ENCODE measurements at regions not wholly inside any gene's neighbourhood (a gene's known extent, or its start where the extent isn't known, plus 50 kb on each side); places are given as distances from the start of the nearest gene placed in this dataset.

GRCh38 chr3:126292318-126293070 is 64.7 kb downstream of the KLF15 start:
- H3K36me3 ChIP-seq (ENCODE audit: low read depth), result no peaks in the 10 kb centered on the region
- no peaks in the 10 kb centered on the region for H3K4me1 ChIP-seq (ENCODE audit: insufficient read depth, poor library complexity, severe bottlenecking)
- no peak overlapping the region for H3K27ac ChIP-seq (ENCODE audit: poor library complexity, severe bottlenecking)
- ATAC-seq (ENCODE audit: low read depth), result no peak
- no peak overlapping the region for H3K4me3 ChIP-seq (ENCODE audit: severe bottlenecking)
- DNase-seq (ENCODE audit: low spot score), result no peak
- H3K27me3 ChIP-seq (ENCODE audit: insufficient read depth, poor library complexity, severe bottlenecking), result no peaks in the 10 kb centered on the region
- H3K9me3 ChIP-seq (ENCODE audit: severe bottlenecking), result no peaks in the 10 kb centered on the region
- TF ChIP-seq, protein P1, sequence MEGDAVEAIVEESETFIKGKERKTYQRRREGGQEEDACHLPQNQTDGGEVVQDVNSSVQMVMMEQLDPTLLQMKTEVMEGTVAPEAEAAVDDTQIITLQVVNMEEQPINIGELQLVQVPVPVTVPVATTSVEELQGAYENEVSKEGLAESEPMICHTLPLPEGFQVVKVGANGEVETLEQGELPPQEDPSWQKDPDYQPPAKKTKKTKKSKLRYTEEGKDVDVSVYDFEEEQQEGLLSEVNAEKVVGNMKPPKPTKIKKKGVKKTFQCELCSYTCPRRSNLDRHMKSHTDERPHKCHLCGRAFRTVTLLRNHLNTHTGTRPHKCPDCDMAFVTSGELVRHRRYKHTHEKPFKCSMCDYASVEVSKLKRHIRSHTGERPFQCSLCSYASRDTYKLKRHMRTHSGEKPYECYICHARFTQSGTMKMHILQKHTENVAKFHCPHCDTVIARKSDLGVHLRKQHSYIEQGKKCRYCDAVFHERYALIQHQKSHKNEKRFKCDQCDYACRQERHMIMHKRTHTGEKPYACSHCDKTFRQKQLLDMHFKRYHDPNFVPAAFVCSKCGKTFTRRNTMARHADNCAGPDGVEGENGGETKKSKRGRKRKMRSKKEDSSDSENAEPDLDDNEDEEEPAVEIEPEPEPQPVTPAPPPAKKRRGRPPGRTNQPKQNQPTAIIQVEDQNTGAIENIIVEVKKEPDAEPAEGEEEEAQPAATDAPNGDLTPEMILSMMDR (IDR thresholded peaks at IDR 0.05; ENCODE audit: poor library complexity, severe bottlenecking), result no peak

- no peak for ATAC-seq (ENCODE audit: low read depth)
- TF ChIP-seq, protein P1 (IDR thresholded peaks at IDR 0.05; ENCODE audit: poor library complexity, severe bottlenecking), result no peak
- Histone ChIP-seq H3K27ac (ENCODE audit: poor library complexity, severe bottlenecking) (no peak overlapping the region), H3K4me1 (ENCODE audit: insufficient read depth, poor library complexity, severe bottlenecking) (peaks cover 8% of the 10 kb centered on the region), H3K4me3 (ENCODE audit: severe bottlenecking) (no peak overlapping the region), H3K36me3 (ENCODE audit: low read depth) (no peaks in the 10 kb centered on the region), H3K27me3 (ENCODE audit: insufficient read depth, poor library complexity, severe bottlenecking) (no peaks in the 10 kb centered on the region), H3K9me3 (ENCODE audit: severe bottlenecking) (no peaks in the 10 kb centered on the region)
- DNase-seq (ENCODE audit: low spot score), result no peak
Measured at GRCh38 chr3:126291537-126291936, 65.7 kb downstream of the KLF15 start.

DNA sequence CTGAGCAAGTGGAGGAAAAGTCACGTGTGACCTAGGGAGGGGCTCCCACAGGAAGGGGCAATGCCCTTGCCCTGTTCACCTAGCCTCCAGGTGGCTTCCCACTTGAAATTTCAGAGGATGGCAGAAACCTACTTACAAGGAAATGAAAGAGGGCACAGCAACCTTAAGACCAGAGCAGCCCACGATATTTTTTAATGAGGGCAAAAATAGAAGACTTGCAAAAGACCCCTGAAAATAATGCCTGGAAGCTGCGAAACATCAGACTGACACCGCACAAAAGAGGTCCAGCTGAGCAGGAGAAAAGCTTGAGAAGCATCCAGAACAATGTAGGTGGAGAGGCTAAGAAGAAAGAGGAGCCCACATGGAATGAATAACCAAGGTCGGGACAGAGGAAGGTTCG is 66.1 kb downstream of the KLF15 start:
- H3K4me1 ChIP-seq (ENCODE audit: insufficient read depth, poor library complexity, severe bottlenecking), result peaks cover 8% of the 10 kb centered on the region
- H3K9me3 ChIP-seq (ENCODE audit: severe bottlenecking), result no peaks in the 10 kb centered on the region
- H3K36me3 ChIP-seq (ENCODE audit: low read depth), result no peaks in the 10 kb centered on the region
- no peaks in the 10 kb centered on the region for H3K27me3 ChIP-seq (ENCODE audit: insufficient read depth, poor library complexity, severe bottlenecking)
- no peak for ATAC-seq (ENCODE audit: low read depth)
- DNase-seq (ENCODE audit: low spot score), result no peak
- H3K4me3 ChIP-seq (ENCODE audit: severe bottlenecking), result no peak overlapping the region
- TF ChIP-seq, protein P1 (IDR thresholded peaks at IDR 0.05; ENCODE audit: poor library complexity, severe bottlenecking), result no peak
- no peak overlapping the region for H3K27ac ChIP-seq (ENCODE audit: poor library complexity, severe bottlenecking)

GRCh38 chr3:126290325-126290724 is 66.9 kb downstream of the KLF15 start:
- Histone ChIP-seq H3K27me3 (ENCODE audit: insufficient read depth, poor library complexity, severe bottlenecking) (no peaks in the 10 kb centered on the region), H3K27ac (ENCODE audit: poor library complexity, severe bottlenecking) (no peak overlapping the region), H3K9me3 (ENCODE audit: severe bottlenecking) (no peaks in the 10 kb centered on the region), H3K4me1 (ENCODE audit: insufficient read depth, poor library complexity, severe bottlenecking) (peaks cover 8% of the 10 kb centered on the region), H3K4me3 (ENCODE audit: severe bottlenecking) (no peak overlapping the region), H3K36me3 (ENCODE audit: low read depth) (no peaks in the 10 kb centered on the region)
- ATAC-seq (ENCODE audit: low read depth) (no peak), DNase-seq (ENCODE audit: low spot score) (no peak)
- TF ChIP-seq, protein P1 (IDR thresholded peaks at IDR 0.05; ENCODE audit: poor library complexity, severe bottlenecking), result no peak

DNA sequence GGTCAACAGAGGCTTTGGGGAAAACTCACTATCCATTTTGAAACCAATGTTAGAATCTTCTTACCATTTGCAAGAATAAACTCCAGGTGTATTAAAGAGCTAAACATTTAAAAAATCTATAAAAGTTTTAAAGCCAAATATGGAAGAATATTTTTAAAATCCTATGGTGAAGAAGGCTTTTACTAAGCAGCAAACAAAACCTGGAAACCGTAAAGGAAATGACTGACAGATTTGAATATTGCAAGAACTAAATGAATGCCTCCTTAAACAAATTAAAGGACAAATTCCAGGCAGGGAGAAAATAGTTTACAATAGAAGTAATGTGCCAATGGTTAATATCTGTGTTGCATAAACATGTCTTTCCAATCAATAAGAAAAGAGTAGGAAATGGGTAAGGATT is 68.1 kb downstream of the KLF15 start:
- TF ChIP-seq, protein P1 (IDR thresholded peaks at IDR 0.05; ENCODE audit: poor library complexity, severe bottlenecking), result no peak
- Histone ChIP-seq H3K9me3 (ENCODE audit: severe bottlenecking) (no peaks in the 10 kb centered on the region), H3K36me3 (ENCODE audit: low read depth) (no peaks in the 10 kb centered on the region), H3K4me1 (ENCODE audit: insufficient read depth, poor library complexity, severe bottlenecking) (peaks cover 19% of the 10 kb centered on the region), H3K4me3 (ENCODE audit: severe bottlenecking) (no peak overlapping the region), H3K27me3 (ENCODE audit: insufficient read depth, poor library complexity, severe bottlenecking) (no peaks in the 10 kb centered on the region), H3K27ac (ENCODE audit: poor library complexity, severe bottlenecking) (no peak overlapping the region)
- DNase-seq (ENCODE audit: low spot score) (no peak), ATAC-seq (ENCODE audit: low read depth) (no peak)

All from RWPE2 (cell line).